GM12878 (cell line): ENCODE measurements at regions not wholly inside any gene's neighbourhood (a gene's known extent, or its start where the extent isn't known, plus 50 kb on each side); places are given as distances from the start of the nearest gene placed in this dataset.
"Not testable (repeated sequence)": the region's sequence is repeated elsewhere in the genome, so short reads cannot be mapped to it uniquely, and the experiment has no call there.

ENCODE experiments used
- ATAC-seq: fragments of 200-7000 bp; cut with Tn5 transposase; 3 replicates; pipeline ENCODE4 v1.9.1; 2020; ENCODE audit warnings: mild to moderate bottlenecking, moderate library complexity
- BruUV-seq: library from RNA; stranded (reverse); fragments of 400-500 nt; replicated peaks from 2 replicates; lab custom pipeline; 2021; lab: Mats Ljungman, UMichigan
- CTCF ChIA-PET: fragments of 300-600 bp; sonication (Branson Sonifier 250); formaldehyde crosslinking; extraction: SDS; loops from one replicate; lab custom pipeline; 2021; ENCODE audit warnings: inconsistent platforms; lab: Yijun Ruan, JAX
- POLR2A ChIA-PET: fragments of 350-600 bp; formaldehyde crosslinking; extraction: SDS; loops from one replicate; lab custom pipeline; 2021; ENCODE audit warnings: inconsistent platforms; lab: Charles Lee
- RAD21 ChIA-PET: fragments of 300-600 bp; sonication (Branson Sonifier 250); formaldehyde crosslinking; loops from one replicate; lab custom pipeline; 2023; ENCODE audit warnings: antibody characterized with exemption; ENCODE audit not compliant: unreplicated experiment; lab: Charles Lee
- SMC1A ChIA-PET: fragments of 300-600 bp; sonication (Branson Sonifier 250); formaldehyde crosslinking; loops from one replicate; lab custom pipeline; 2023; ENCODE audit not compliant: unreplicated experiment, uncharacterized antibody; lab: Charles Lee
- DNase-seq: peaks from one replicate; pipeline ENCODE4 v3.0.0-alpha.2; 2011; ENCODE audit warnings: low read depth, low spot score
- FAIRE-seq: peaks from 3 replicates; lab custom pipeline; 2011; peaks lifted over from hg19 to GRCh38; lab: Jason Lieb, UNC
- H2AFZ ChIP-seq: 2 replicates; pipeline ENCODE4 v1.6.0; 2011; ENCODE audit warnings: low read depth, low read length, control low read depth; ENCODE audit not compliant: control insufficient read depth
- H3K27ac ChIP-seq: 2 replicates; pipeline ENCODE4 v1.5.1; 2011; ENCODE audit warnings: control low read depth; ENCODE audit not compliant: control insufficient read depth, insufficient read depth
- H3K27me3 ChIP-seq, 2 experiments: replicated peaks in 1 of 2; 2 replicates each; pipeline versions ENCODE4 v1.6.0 to v1.6.1; 2011; ENCODE audit warnings: low read length in 1 of 2; ENCODE audit not compliant: control insufficient read depth in 2 of 2, insufficient read depth in 2 of 2
- H3K36me3 ChIP-seq, 2 experiments: 2 replicates each; pipeline ENCODE4 v1.5.1; 2011; ENCODE audit warnings: low read length in 1 of 2; ENCODE audit not compliant: control insufficient read depth in 2 of 2, insufficient read depth in 2 of 2
- H3K4me1 ChIP-seq: 2 replicates; pipeline ENCODE4 v1.6.1; 2011; ENCODE audit warnings: mild to moderate bottlenecking, low read length, moderate library complexity, mixed read lengths; ENCODE audit not compliant: control insufficient read depth, insufficient read depth
- H3K4me2 ChIP-seq: 2 replicates; pipeline ENCODE4 v1.6.0; 2011; ENCODE audit warnings: control low read depth; ENCODE audit not compliant: control insufficient read depth, insufficient read depth
- H3K4me3 ChIP-seq: fragments of 200-600 bp; sonication (generic); 2 replicates; pipeline ENCODE4 v1.5.1; 2016
- H3K79me2 ChIP-seq: 2 replicates; pipeline ENCODE4 v1.6.0; 2011; ENCODE audit warnings: low read length; ENCODE audit not compliant: control insufficient read depth, insufficient read depth
- H3K9ac ChIP-seq: 2 replicates; pipeline ENCODE4 v1.8.0; 2011; ENCODE audit warnings: low read length, control low read depth, mixed read lengths; ENCODE audit not compliant: control insufficient read depth, insufficient read depth
- H3K9me3 ChIP-seq: replicated peaks from 3 replicates; pipeline ENCODE4 v1.5.1; 2011; ENCODE audit warnings: mild to moderate bottlenecking, low read length; ENCODE audit not compliant: control insufficient read depth, insufficient read depth
- H4K20me1 ChIP-seq: 2 replicates; pipeline ENCODE4 v1.6.0; 2011; ENCODE audit not compliant: control insufficient read depth, insufficient read depth
- CBX3 ChIP-seq: fragments of 200-600 bp; sonication (generic); IDR thresholded peaks from 2 replicates; pipeline ENCODE4 v1.6.1; 2016; ENCODE audit warnings: low read depth, borderline replicate concordance
- CREB1 ChIP-seq: IDR thresholded peaks from 2 replicates; pipeline ENCODE4 v1.6.1; 2012; ENCODE audit warnings: low read depth, mild to moderate bottlenecking, inconsistent platforms
- IKZF2 ChIP-seq, 2 experiments: fragments of 450-650 bp; IDR thresholded peaks; 2 replicates each; pipeline ENCODE4 v1.6.1; 2017; ENCODE audit warnings: mild to moderate bottlenecking in 2 of 2, moderate library complexity in 2 of 2
- MTA2 ChIP-seq: fragments of 450-650 bp; IDR thresholded peaks from 2 replicates; pipeline ENCODE4 v1.6.1; 2016; ENCODE audit warnings: low read depth, mild to moderate bottlenecking, moderate library complexity
- TBL1XR1 ChIP-seq: IDR thresholded peaks from 2 replicates; pipeline ENCODE4 v1.6.1; 2012; ENCODE audit warnings: low read depth, low read length, improper control_type of control experiment
- TCF3 ChIP-seq: IDR thresholded peaks from 2 replicates; pipeline ENCODE4 v1.6.1; 2012; ENCODE audit warnings: low read depth, mild to moderate bottlenecking, low read length, borderline replicate concordance; ENCODE audit not compliant: insufficient read depth
- WGBS: methylation state at CpG from one replicate; pipeline ENCODE4 v1.1.6; 2016; ENCODE audit warnings: low lambda C conversion rate; ENCODE audit not compliant: insufficient replicate concordance, insufficient coverage; ENCODE audit errors: missing lambda C conversion rate; 5-methylcytosine and 5-hydroxymethylcytosine counted together
- in situ Hi-C: fragments of 300-500 bp; cut with MboI; formaldehyde crosslinking; loops from 9 replicates; pipeline ENCODE4 v1.14.3; 2018; ENCODE audit warnings: mixed read lengths
- intact Hi-C: fragments of 100-400 bp; cut with micrococcal nuclease; formaldehyde crosslinking; loops from one replicate; pipeline ENCODE4 v1.14.2; 2022; ENCODE audit not compliant: unreplicated experiment

DNA sequence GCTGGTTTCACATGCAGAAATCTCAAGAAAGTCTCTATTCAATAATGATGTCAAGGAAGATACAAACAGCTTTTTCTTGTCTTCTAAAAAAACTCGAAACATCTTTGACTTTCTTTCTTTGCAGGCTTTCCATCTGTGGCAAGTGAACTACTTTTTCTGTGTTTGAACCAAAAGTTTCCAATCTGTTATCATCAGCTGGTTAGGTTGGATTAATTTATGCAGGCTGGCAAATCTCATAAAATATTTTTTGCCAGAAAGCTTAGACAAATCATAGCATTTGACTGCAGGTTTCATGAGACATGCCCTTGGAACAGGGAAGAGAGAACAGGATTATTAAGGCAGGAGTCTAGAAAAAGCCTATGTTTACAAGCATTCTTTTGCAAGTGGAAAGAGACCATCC lies 86.1 kb upstream of the ARHGAP42 start:
- intact Hi-C loops = no loop called here
- Histone ChIP-seq H3K9me3 (no peaks in the 10 kb centered on the region), H3K27ac (no peak overlapping the region), H3K9ac (no peak overlapping the region), H3K4me2 (no peak overlapping the region), H3K36me3 (no peaks in the 10 kb centered on the region), H3K4me1 (no peaks in the 10 kb centered on the region), H3K4me3 (no peak overlapping the region), H4K20me1 (no peaks in the 10 kb centered on the region), H3K27me3 (no peaks in the 10 kb centered on the region; a peak in 1 of 4 replicates), H3K79me2 (no peaks in the 10 kb centered on the region), H2AFZ (no peak overlapping the region)
- ChIA-PET RAD21 (no interaction called here), POLR2A (interaction anchor here (0.6 kb wide), 1 partner anchor 48 kb away, joined by 3 read pairs; no protein-coding TSS in a partner anchor), SMC1A (interaction anchor here (1.0 to 1.2 kb wide), 2 partner anchors 21 to 328 kb away, joined by 3 read pairs; no protein-coding TSS in a partner anchor), CTCF (interaction anchor here (2.0 kb wide), 1 partner anchor 24 kb away, joined by 6 read pairs; no protein-coding TSS in a partner anchor)
- no peak for FAIRE-seq
- DNase-seq = no peak
- in situ Hi-C loops = no loop called here
- no TSS peak for BruUV-seq
- no peak for ATAC-seq
- TF ChIP-seq IKZF2 (IDR thresholded peaks at IDR 0.05) (no peak), CREB1 (no peak), TCF3 (no peak), MTA2 (no peak), CBX3 (no peak)
- WGBS = 0% methylated on average over 1 of the region's 1 CpG

- SMC1A ChIA-PET = no interaction called here
- Histone ChIP-seq H3K4me3 (no peak overlapping the region), H3K27ac (no peak overlapping the region), H4K20me1 (no peaks in the 10 kb centered on the region), H3K9me3 (no peaks in the 10 kb centered on the region), H2AFZ (no peak overlapping the region), H3K79me2 (no peaks in the 10 kb centered on the region), H3K9ac (no peak overlapping the region), H3K36me3 (no peaks in the 10 kb centered on the region), H3K27me3 (no peaks in the 10 kb centered on the region; a peak in 1 of 4 replicates), H3K4me1 (no peaks in the 10 kb centered on the region), H3K4me2 (no peak overlapping the region)
- RAD21 ChIA-PET = no interaction called here
- no peak for TF ChIP-seq TBL1XR1
- in situ Hi-C loops = no loop called here
- POLR2A ChIA-PET = no interaction called here
- BruUV-seq = no TSS peak
- no peak for FAIRE-seq
- DNase-seq = no peak
- intact Hi-C loops = no loop called here
- CTCF ChIA-PET = interaction anchor here (1.6 kb wide), 1 partner anchor 26 kb away, joined by 3 read pairs; no protein-coding TSS in a partner anchor
- ATAC-seq = no peak
Measured at GRCh38 chr11:100602716-100603115, 84.4 kb upstream of the ARHGAP42 start.

GRCh38 chr11:100607761-100608160 lies 79.3 kb upstream of the ARHGAP42 start:
- RAD21 ChIA-PET, BruUV-seq, POLR2A ChIA-PET: not testable (repeated sequence)

More at GRCh38 chr11:100607761-100608160, 79.3 kb upstream of the ARHGAP42 start:
- intact Hi-C loops, H3K27ac ChIP-seq, H3K9me3 ChIP-seq, H2AFZ ChIP-seq, H3K27me3 ChIP-seq, ATAC-seq, FAIRE-seq, H3K4me3 ChIP-seq, H3K4me2 ChIP-seq, H4K20me1 ChIP-seq, H3K4me1 ChIP-seq, H3K9ac ChIP-seq, DNase-seq, in situ Hi-C loops, CTCF ChIA-PET, H3K36me3 ChIP-seq, H3K79me2 ChIP-seq: not testable (repeated sequence)
- SMC1A ChIA-PET = interaction anchor here (1.0 kb wide), 1 partner anchor 31 kb away, joined by 3 read pairs; no protein-coding TSS in a partner anchor
